ENCODE measurements at regions not wholly inside any gene's neighbourhood (a gene's known extent, or its start where the extent isn't known, plus 50 kb on each side); places are given as distances from the start of the nearest gene placed in this dataset.

- TF ChIP-seq CTCF (IDR thresholded peaks at IDR 0.05; ENCODE audit: low read length), result no peak
- TF ChIP-seq EZH2 (IDR thresholded peaks at IDR 0.05; ENCODE audit: borderline replicate concordance, low read length), result no peak
Observed at GRCh38 chr6:84862843-84863242, 98.4 kb upstream of the TBX18 start.
